Stomach (tissue), 8 donors: ENCODE measurements at regions not wholly inside any gene's neighbourhood (a gene's known extent, or its start where the extent isn't known, plus 50 kb on each side); places are given as distances from the start of the nearest gene placed in this dataset.

Experiments used
- DNase-seq, 2 donors: peaks; one replicate each; pipeline versions ENCODE4 v3.0.0 to v3.0.0-alpha.2; 2013 to 2019
- H3K27ac ChIP-seq, 5 donors: fragments of 200-600 bp in 4 of 5; sonication (generic) in 4 of 5; one replicate each; pipeline ENCODE4 v1.5.1; 2013 to 2019; ENCODE audit warnings: mild to moderate bottlenecking in 1 of 5, moderate library complexity in 1 of 5
- H3K27me3 ChIP-seq, 3 donors: fragments of 200-600 bp; sonication (generic); one replicate each; pipeline ENCODE4 v1.5.1; 2017 to 2019; ENCODE audit warnings: mixed run types in 1 of 3
- H3K36me3 ChIP-seq, 4 donors: fragments of 200-600 bp; sonication (generic); 1 replicate in 3 of 4; 2 replicates in 1 of 4; pipeline ENCODE4 v1.5.1; 2016 to 2019
- H3K4me1 ChIP-seq, 4 donors: fragments of 200-600 bp; sonication (generic); one replicate each; pipeline ENCODE4 v1.5.1; 2016 to 2019
- H3K4me3 ChIP-seq, 4 donors: fragments of 200-600 bp; sonication (generic) in 3 of 4; one replicate each; pipeline ENCODE4 v1.5.1; 2016 to 2019; ENCODE audit warnings: mild to moderate bottlenecking in 1 of 4
- H3K9me3 ChIP-seq, 4 donors: fragments of 200-600 bp; sonication (generic); one replicate each; pipeline ENCODE4 v1.5.1; 2016 to 2019
- EP300 ChIP-seq: sonication (generic); formaldehyde crosslinking; IDR thresholded peaks from one replicate; pipeline ENCODE4 v1.6.1; 2017; ENCODE audit warnings: antibody characterized with exemption
- POLR2A ChIP-seq, 4 donors: fragments of 450-650 bp; IDR thresholded peaks; one replicate each; pipeline ENCODE4 v1.6.1; 2016; ENCODE audit warnings: antibody characterized with exemption in 4 of 4, control low read depth in 2 of 4, mild to moderate bottlenecking in 1 of 4, moderate library complexity in 1 of 4
- POLR2AphosphoS5 ChIP-seq, 3 donors: sonication (generic); formaldehyde crosslinking; IDR thresholded peaks; one replicate each; pipeline ENCODE4 v1.6.1; 2016; ENCODE audit warnings: antibody characterized with exemption in 3 of 3
- WGBS, 5 donors: extraction: QIAGEN DNeasy Blood & Tissue Kit in 3 of 5; methylation state at CpG; one replicate each; pipeline versions ENCODE4 v1.1.5 to v1.1.7; 2013 to 2018; 5-methylcytosine and 5-hydroxymethylcytosine counted together
- intact Hi-C: fragments of 100-400 bp; cut with DNase I; formaldehyde crosslinking; loops from one replicate; pipeline ENCODE4 v1.15.1; 2023; ENCODE audit warnings: low total_unique reads
- TF ChIP-seq, protein P1 (sequence below), 7 experiments: fragments of 450-650 bp in 4 of 7; fragments of 200-600 bp in 3 of 7; sonication (generic) in 3 of 7; IDR thresholded peaks; one replicate each; pipeline ENCODE4 v1.5.1; 2016 to 2019; ENCODE audit warnings: antibody characterized with exemption in 7 of 7, control low read depth in 2 of 7, mild to moderate bottlenecking in 1 of 7
- donor health status: healthy with polysubstance abuse.
- donor health status: Bipolar disorder and iron deficiency.
- donor health status: healthy.

DNA sequence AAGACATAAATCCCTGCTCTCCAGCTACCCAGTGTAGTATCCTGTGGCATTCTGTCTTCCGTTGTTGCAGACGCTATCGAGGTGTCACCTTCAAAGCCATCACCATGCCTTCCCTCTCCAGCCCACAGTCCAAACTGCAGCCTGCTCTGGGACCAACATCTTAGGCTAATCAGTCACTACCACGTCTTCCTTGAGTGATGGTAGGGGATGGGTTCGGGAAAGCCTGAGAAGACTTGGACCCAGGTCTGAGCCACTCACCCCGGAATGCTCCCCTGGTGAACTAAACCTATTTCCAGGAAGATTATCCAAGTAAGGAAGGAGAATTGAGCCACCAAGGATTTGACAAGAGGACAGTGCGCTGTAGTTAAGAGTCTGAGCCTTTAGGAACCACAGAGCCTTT is 52.9 kb upstream of the IRX1 start:
- Histone ChIP-seq H3K9me3 (no peaks in the 10 kb centered on the region), H3K4me3 (no peak overlapping the region), H3K36me3 (no peaks in the 10 kb centered on the region), H3K27ac (no peak overlapping the region), H3K27me3 (peaks cover 0 to 5% (median 0%) of the 10 kb centered on the region in 3 donors), H3K4me1 (no peaks in the 10 kb centered on the region)
- WGBS, 5 donors, result 75 to 86% (median 81%) methylated on average over 7 of the region's 7 CpGs
- TF ChIP-seq POLR2AphosphoS5 (IDR thresholded peaks at IDR 0.05), result no peak
- TF ChIP-seq POLR2A (IDR thresholded peaks at IDR 0.05), result no peak
- TF ChIP-seq, protein P1, sequence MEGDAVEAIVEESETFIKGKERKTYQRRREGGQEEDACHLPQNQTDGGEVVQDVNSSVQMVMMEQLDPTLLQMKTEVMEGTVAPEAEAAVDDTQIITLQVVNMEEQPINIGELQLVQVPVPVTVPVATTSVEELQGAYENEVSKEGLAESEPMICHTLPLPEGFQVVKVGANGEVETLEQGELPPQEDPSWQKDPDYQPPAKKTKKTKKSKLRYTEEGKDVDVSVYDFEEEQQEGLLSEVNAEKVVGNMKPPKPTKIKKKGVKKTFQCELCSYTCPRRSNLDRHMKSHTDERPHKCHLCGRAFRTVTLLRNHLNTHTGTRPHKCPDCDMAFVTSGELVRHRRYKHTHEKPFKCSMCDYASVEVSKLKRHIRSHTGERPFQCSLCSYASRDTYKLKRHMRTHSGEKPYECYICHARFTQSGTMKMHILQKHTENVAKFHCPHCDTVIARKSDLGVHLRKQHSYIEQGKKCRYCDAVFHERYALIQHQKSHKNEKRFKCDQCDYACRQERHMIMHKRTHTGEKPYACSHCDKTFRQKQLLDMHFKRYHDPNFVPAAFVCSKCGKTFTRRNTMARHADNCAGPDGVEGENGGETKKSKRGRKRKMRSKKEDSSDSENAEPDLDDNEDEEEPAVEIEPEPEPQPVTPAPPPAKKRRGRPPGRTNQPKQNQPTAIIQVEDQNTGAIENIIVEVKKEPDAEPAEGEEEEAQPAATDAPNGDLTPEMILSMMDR (IDR thresholded peaks at IDR 0.05), result no peak
- no peak for TF ChIP-seq EP300
- no peak for DNase-seq
- intact Hi-C loops, result no loop called here

DNA sequence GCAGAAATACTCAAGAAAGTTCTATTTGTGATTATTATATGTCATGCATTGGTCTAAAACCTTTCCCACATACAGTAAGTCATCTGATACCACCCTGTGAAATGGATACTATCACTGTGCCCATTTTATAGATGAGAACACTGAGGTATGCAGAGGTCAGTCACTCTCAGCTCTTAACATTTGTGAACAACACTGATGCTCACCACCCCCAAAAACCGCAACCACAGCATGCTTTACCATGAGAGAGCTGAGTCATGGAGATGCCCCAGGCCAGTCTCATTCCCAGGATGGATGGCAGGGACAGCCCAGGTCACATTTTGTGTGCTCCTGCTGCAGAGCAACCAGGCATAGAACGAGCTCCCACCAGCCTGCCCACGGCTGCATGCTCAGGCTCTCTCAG is 53.5 kb upstream of the IRX1 start:
- intact Hi-C loops, result no loop called here
- Histone ChIP-seq H3K4me3 (no peak overlapping the region), H3K36me3 (no peaks in the 10 kb centered on the region), H3K27ac (no peak overlapping the region), H3K27me3 (peaks cover 0 to 5% (median 0%) of the 10 kb centered on the region in 3 donors), H3K9me3 (peaks cover 0 to 2% (median 0%) of the 10 kb centered on the region in 4 donors), H3K4me1 (no peaks in the 10 kb centered on the region)
- TF ChIP-seq EP300 (no peak), POLR2A (IDR thresholded peaks at IDR 0.05) (no peak), POLR2AphosphoS5 (IDR thresholded peaks at IDR 0.05) (no peak)
- TF ChIP-seq, protein P1 (IDR thresholded peaks at IDR 0.05), result no peak
- DNase-seq, result no peak
- 58 to 78% (median 70%) methylated on average over 3 of the region's 3 CpGs for WGBS, 5 donors

DNA sequence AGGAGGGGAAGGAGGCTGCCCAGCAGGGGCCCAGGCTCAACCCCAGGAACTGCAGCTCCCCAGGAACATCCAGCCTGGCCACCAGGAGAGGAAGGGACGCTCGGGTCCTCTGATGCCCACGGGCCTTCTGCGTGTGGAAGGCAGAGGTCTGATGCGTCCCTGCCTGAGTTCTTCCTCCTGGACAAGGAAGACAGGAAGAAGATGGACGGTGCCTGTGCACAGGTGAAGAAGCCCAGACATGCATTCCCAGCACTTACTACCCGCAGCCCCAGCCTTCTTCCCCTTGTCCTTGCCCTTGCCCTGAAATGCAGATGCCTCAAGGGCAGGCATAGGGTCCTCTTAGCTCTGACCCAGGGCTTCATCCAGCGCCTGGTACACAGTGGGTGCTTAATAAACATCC is 56.7 kb upstream of the IRX1 start:
- intact Hi-C loops, result no loop called here
- Histone ChIP-seq H3K4me3 (no peak overlapping the region), H3K4me1 (no peaks in the 10 kb centered on the region), H3K27ac (no peak overlapping the region), H3K27me3 (peaks cover 0 to 4% (median 0%) of the 10 kb centered on the region in 3 donors), H3K36me3 (no peaks in the 10 kb centered on the region), H3K9me3 (peaks cover 0 to 27% (median 6%) of the 10 kb centered on the region in 4 donors)
- DNase-seq, result no peak
- TF ChIP-seq, protein P1 (IDR thresholded peaks at IDR 0.05), result no peak
- no peak for TF ChIP-seq POLR2AphosphoS5 (IDR thresholded peaks at IDR 0.05)
- no peak for TF ChIP-seq EP300
- no peak for TF ChIP-seq POLR2A (IDR thresholded peaks at IDR 0.05)
- 82 to 90% (median 85%) methylated on average over 8 of the region's 8 CpGs for WGBS, 5 donors

DNA sequence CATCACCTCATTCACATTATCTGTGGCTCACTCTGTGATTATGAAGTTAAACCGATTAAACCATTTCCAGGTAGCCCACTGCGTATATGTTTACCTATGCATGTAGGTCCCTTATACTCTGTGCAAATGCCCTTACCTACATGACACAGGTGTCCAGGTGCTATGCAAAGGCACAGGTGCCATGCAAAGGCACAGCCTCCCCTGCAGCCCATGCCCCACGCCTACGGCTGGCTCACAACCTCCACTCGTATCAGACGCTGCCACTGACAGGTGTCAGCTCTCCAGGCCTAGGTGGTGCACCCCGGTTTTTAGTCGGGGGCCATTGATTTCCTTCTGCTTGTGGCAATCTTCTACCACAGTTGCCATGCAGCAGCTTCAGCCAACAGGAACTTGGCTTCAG is 57.7 kb upstream of the IRX1 start:
- Histone ChIP-seq H3K27me3 (no peaks in the 10 kb centered on the region), H3K27ac (no peak overlapping the region), H3K4me1 (no peaks in the 10 kb centered on the region), H3K9me3 (peaks cover 0 to 36% (median 6%) of the 10 kb centered on the region in 4 donors), H3K4me3 (no peak overlapping the region), H3K36me3 (no peaks in the 10 kb centered on the region)
- 74 to 94% (median 93%) methylated on average over 8 of the region's 8 CpGs for WGBS, 5 donors
- no peak for DNase-seq
- intact Hi-C loops, result no loop called here
- TF ChIP-seq POLR2AphosphoS5 (IDR thresholded peaks at IDR 0.05) (no peak), POLR2A (IDR thresholded peaks at IDR 0.05) (no peak), EP300 (no peak)
- TF ChIP-seq, protein P1 (IDR thresholded peaks at IDR 0.05), result no peak
